Vagina (tissue), 2 donors: ENCODE measurements at regions not wholly inside any gene's neighbourhood (a gene's known extent, or its start where the extent isn't known, plus 50 kb on each side); places are given as distances from the start of the nearest gene placed in this dataset.

Experiments
- DNase-seq, 2 donors: peaks; one replicate each; pipeline ENCODE4 v3.0.0-alpha.2; 2017; ENCODE audit errors: extremely low spot score in 2 of 2
- H3K27ac ChIP-seq: fragments of 200-600 bp; sonication (generic); one replicate; pipeline ENCODE4 v1.5.1; 2019
- H3K27me3 ChIP-seq: fragments of 200-600 bp; sonication (generic); one replicate; pipeline ENCODE4 v1.5.1; 2019
- H3K36me3 ChIP-seq, 2 donors: fragments of 200-600 bp; sonication (generic); one replicate each; pipeline ENCODE4 v1.5.1; 2017 to 2019
- H3K4me1 ChIP-seq: fragments of 200-600 bp; sonication (generic); one replicate; pipeline ENCODE4 v1.5.1; 2019
- H3K4me3 ChIP-seq, 2 donors: fragments of 200-600 bp; sonication (generic); 1 replicate in 1 of 2; 2 replicates in 1 of 2; pipeline ENCODE4 v1.5.1; 2016 to 2019
- H3K9me3 ChIP-seq: fragments of 200-600 bp; sonication (generic); one replicate; pipeline ENCODE4 v1.5.1; 2019
- POLR2A ChIP-seq, 2 donors: fragments of 450-650 bp; IDR thresholded peaks; one replicate each; pipeline ENCODE4 v1.6.1; 2017; ENCODE audit warnings: antibody characterized with exemption in 2 of 2, mild to moderate bottlenecking in 2 of 2, moderate library complexity in 2 of 2
- POLR2AphosphoS5 ChIP-seq, 2 donors: sonication (generic); formaldehyde crosslinking; IDR thresholded peaks; one replicate each; pipeline ENCODE4 v1.9.0; 2017; ENCODE audit warnings: antibody characterized with exemption in 2 of 2, mild to moderate bottlenecking in 2 of 2, low read depth in 1 of 2; ENCODE audit not compliant: insufficient read depth in 1 of 2
- intact Hi-C: fragments of 100-400 bp; cut with DNase I; formaldehyde crosslinking; loops from one replicate; pipeline ENCODE4 v1.15.1; 2023
- TF ChIP-seq, protein P1 (sequence below), 3 experiments: fragments of 450-650 bp in 2 of 3; fragments of 200-600 bp in 1 of 3; sonication (generic) in 1 of 3; IDR thresholded peaks; one replicate each; pipeline ENCODE4 v1.5.1; 2017 to 2019; ENCODE audit warnings: antibody characterized with exemption in 3 of 3, mild to moderate bottlenecking in 2 of 3, moderate library complexity in 2 of 3

DNA sequence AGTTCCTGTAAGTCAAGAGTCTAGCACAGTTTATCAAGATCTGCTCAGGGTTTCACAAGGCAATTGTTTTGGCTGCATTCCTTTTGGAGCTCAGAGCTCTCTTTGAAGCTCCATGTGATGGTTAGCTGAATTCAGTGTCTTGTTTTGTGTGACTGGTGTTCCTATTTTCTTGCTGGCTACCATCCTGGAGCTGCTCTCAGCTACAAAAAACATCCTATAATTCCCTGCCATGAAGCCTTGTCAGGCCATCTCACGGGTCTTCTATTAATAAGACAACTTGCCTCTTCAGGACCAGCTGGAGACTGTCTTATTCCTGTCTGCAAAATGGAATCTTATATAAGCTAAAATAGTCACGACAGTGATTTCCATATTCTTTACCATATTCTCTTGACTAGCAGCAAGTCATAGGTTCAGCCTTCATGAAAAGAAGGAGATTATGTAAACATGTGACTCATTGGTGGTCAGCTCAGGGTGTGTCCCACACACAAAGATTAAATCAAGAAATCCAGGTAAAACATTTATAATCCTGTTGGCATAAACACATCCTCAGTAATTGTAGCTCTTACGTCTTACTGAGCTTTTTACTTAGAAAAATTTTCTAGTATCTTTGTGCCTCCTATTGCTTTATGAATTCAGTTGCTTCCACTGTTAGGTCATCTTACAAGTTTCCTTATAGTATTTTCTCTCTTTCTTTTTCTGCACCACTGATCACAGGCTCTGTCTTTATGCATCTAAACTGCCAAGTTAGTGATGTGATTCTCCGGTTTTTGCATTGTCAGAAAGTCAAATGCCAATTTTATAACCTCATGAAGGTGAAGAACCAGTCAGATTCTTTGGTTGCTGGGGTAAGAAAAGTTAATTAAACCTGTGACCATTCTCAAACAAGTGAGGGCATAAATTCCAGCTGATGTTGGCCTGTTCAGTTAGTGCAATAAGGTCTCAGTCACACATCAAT, 378.5 kb upstream of the MGAT4C start:
- no peaks in the 10 kb centered on the region for H3K36me3 ChIP-seq
- no peaks in the 10 kb centered on the region for H3K27me3 ChIP-seq
- no peak overlapping the region for H3K4me3 ChIP-seq
- TF ChIP-seq, protein P1, sequence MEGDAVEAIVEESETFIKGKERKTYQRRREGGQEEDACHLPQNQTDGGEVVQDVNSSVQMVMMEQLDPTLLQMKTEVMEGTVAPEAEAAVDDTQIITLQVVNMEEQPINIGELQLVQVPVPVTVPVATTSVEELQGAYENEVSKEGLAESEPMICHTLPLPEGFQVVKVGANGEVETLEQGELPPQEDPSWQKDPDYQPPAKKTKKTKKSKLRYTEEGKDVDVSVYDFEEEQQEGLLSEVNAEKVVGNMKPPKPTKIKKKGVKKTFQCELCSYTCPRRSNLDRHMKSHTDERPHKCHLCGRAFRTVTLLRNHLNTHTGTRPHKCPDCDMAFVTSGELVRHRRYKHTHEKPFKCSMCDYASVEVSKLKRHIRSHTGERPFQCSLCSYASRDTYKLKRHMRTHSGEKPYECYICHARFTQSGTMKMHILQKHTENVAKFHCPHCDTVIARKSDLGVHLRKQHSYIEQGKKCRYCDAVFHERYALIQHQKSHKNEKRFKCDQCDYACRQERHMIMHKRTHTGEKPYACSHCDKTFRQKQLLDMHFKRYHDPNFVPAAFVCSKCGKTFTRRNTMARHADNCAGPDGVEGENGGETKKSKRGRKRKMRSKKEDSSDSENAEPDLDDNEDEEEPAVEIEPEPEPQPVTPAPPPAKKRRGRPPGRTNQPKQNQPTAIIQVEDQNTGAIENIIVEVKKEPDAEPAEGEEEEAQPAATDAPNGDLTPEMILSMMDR (IDR thresholded peaks at IDR 0.05): no peak
- TF ChIP-seq POLR2A (IDR thresholded peaks at IDR 0.05): no peak
- no peak for TF ChIP-seq POLR2AphosphoS5 (IDR thresholded peaks at IDR 0.05; ENCODE audit: insufficient read depth in 1 of 2, low read depth in 1 of 2)
- H3K4me1 ChIP-seq: no peaks in the 10 kb centered on the region
- no peak for DNase-seq
- H3K9me3 ChIP-seq: no peaks in the 10 kb centered on the region
- H3K27ac ChIP-seq: no peak overlapping the region
- intact Hi-C loops: no loop called here

DNA sequence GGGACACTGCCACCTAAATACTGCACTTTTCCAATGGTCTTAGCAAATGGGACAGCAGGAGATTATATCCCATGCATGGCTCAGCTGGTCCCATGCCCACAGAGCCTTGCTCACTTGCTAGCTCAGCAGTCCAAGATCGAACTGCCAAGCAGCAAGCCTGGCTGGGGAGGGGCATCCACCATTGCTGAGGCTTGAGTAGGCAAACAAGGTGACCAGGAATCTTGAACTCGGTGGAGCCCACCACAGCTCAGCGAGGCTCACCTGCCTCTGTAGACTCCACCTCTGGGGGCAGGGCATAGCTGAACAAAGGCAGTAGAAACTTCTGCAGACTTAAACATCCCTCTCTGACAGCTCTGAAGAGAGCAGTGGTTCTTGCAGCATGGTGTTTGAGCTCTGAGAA, 370.8 kb upstream of the MGAT4C start:
- intact Hi-C loops: no loop called here
- Histone ChIP-seq H3K36me3 (no peaks in the 10 kb centered on the region), H3K4me1 (no peaks in the 10 kb centered on the region), H3K27me3 (no peaks in the 10 kb centered on the region), H3K9me3 (no peaks in the 10 kb centered on the region), H3K27ac (no peak overlapping the region), H3K4me3 (no peak overlapping the region)
- no peak for DNase-seq
- TF ChIP-seq POLR2A (IDR thresholded peaks at IDR 0.05) (no peak), POLR2AphosphoS5 (IDR thresholded peaks at IDR 0.05; ENCODE audit: insufficient read depth in 1 of 2, low read depth in 1 of 2) (no peak)
- TF ChIP-seq, protein P1 (IDR thresholded peaks at IDR 0.05): no peak

DNA sequence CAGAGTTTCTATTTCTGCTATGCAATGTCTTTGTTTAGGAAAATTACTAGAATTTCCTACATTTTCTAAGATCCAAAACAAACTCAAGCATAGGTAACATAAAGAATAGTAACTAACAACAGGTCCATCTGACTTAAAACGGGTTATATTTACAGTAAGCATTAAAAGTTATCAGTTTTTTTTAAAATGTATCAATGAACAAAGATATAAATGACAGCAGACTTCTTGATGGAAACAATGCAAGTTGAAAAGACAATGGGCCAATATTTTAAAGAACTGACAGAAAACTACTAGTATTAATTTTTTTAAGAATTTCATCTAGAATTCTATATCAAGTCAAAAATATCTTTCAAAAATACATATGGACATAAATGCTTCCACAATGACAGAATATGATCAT, 367.1 kb upstream of the MGAT4C start:
- no peak for TF ChIP-seq POLR2A (IDR thresholded peaks at IDR 0.05)
- no peak for TF ChIP-seq POLR2AphosphoS5 (IDR thresholded peaks at IDR 0.05; ENCODE audit: insufficient read depth in 1 of 2, low read depth in 1 of 2)
- TF ChIP-seq, protein P1 (IDR thresholded peaks at IDR 0.05): no peak
- Histone ChIP-seq H3K27ac (no peak overlapping the region), H3K36me3 (no peaks in the 10 kb centered on the region), H3K4me1 (no peaks in the 10 kb centered on the region), H3K27me3 (no peaks in the 10 kb centered on the region), H3K9me3 (no peaks in the 10 kb centered on the region), H3K4me3 (no peak overlapping the region)
- intact Hi-C loops: no loop called here
- DNase-seq: no peak

DNA sequence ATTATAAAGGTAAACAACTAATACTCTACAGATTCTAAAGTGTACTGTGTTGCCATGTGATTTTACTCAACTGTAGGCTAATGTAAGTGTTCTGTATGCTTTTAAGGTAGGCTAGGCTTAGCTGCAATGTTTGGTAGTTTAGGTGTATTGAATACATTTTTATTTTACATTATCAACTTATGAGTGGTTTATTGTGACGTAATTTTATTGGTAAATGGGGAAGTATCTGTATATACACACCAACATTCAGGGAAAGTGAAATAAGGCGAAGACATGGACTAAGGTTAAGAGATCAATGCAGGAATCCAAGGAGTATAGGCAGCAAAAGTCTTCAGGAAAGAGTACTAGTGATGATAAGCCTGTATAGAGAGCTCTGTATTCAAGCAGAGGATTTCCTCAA, 365.8 kb upstream of the MGAT4C start:
- intact Hi-C loops: no loop called here
- H3K4me3 ChIP-seq: no peak overlapping the region
- no peaks in the 10 kb centered on the region for H3K9me3 ChIP-seq

More for the DNA sequence above, 365.8 kb upstream of the MGAT4C start:
- DNase-seq: no peak
- TF ChIP-seq, protein P1 (IDR thresholded peaks at IDR 0.05): no peak
- no peak for TF ChIP-seq POLR2A (IDR thresholded peaks at IDR 0.05)
- TF ChIP-seq POLR2AphosphoS5 (IDR thresholded peaks at IDR 0.05; ENCODE audit: insufficient read depth in 1 of 2, low read depth in 1 of 2): no peak
- H3K27me3 ChIP-seq: no peaks in the 10 kb centered on the region
- no peak overlapping the region for H3K27ac ChIP-seq
- no peaks in the 10 kb centered on the region for H3K4me1 ChIP-seq
- H3K36me3 ChIP-seq: no peaks in the 10 kb centered on the region
